HG03558 (cell line): ENCODE measurements at regions not wholly inside any gene's neighbourhood (a gene's known extent, or its start where the extent isn't known, plus 50 kb on each side); places are given as distances from the start of the nearest gene placed in this dataset.

ENCODE experiments used
- ATAC-seq: cut with Tn5 transposase; IDR thresholded peaks from one replicate; pipeline ENCODE4 v1.9.1; 2021; ENCODE audit warnings: moderate number of reproducible peaks; ENCODE audit not compliant: unreplicated experiment; ENCODE audit errors: extremely low read depth

DNA sequence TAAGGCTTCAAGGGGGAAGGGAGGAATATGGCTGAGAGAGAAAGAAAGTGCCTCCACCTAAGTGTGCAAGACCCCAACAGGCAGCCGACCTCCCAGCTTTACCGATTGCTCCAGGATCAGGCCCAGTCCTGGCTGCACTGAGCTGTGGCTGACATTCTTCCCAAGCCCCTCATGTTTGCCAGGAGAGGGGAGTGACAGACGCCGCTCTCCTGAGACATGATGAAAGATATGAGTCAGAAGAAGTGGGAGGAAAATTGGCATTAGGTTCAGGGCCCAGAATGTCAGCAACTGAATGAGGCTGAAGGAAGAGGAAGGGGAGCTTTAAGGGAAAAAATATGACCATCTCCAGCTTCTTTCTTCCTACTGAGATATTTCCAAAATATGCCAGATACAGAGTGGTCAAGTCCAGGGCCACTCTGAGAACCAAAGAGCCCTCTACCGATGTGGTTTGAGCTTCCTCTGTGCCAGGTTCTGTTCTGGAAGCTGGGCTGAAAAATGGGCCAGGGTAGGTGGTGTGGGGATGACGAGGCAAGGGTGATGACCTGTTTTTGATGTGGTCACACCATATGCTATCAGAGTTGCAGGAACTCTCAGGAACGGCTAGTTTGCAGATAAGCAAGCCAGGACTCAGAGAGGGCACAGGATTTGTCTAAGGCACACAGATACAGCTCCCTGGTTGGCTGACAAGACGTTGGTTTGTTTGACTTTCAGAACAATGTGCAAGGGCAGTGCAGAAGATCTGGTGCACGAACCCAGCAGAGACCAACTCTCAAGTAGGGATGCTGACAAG is 176.7 kb downstream of the SOX9 start:
- no peak for ATAC-seq

DNA sequence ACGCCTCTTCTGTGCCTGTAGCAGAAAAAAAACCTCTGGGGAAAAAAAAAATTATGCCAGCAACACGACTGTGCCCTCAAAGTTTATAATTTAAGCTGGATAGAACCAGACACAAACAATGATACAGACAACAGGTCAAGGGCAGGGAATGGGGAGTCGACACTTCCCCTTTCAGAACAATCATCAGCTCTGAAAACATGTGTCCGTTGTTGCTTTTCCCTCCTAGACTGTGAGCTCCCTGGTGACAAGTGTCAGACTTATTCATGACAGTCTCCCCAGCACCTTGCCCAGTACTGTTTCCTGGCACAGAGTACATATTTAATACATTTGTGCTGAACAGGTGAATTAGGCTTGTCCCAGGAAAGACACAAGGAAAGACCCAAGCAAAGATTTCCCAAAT is 178.3 kb downstream of the SOX9 start:
- no peak for ATAC-seq

DNA sequence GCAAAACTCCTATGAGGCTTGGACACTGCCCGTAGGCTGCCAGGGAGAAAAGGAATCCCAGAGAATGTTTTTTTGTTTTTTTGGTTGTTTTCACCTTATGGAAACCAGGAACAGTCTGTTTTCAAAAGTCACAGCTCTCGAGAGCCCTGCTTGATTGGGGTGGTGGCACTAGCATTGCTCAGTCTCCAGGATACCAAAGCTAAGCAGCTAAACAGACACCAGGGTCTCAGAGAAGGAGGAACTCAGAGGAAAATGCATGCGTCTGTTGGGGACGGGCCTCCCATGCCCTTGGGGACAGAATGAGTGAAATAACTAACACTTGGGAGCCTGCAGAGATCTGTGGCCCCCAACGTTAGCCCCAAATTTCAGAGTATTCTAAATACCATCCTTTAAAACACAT is 178.8 kb downstream of the SOX9 start:
- no peak for ATAC-seq

DNA sequence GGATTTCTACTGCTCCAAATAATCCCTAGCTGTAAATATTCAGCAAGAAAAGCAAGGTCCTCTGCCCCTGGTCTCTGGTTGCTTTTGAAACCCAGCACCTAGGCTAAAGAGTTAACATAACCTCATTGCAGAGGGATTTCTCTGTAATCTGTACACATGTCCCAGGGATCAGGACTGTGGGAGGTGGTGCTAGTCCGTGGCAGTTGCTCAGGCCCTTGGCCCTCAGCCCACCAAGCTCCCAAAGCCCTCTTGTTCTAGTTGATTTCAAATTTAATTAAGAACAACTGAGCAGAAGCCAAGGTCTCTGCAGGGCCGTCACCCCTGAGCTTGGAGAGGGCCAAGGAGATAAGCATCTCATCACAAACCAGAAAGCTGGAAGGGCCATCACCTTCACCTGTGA is 181.1 kb downstream of the SOX9 start:
- no peak for ATAC-seq

DNA sequence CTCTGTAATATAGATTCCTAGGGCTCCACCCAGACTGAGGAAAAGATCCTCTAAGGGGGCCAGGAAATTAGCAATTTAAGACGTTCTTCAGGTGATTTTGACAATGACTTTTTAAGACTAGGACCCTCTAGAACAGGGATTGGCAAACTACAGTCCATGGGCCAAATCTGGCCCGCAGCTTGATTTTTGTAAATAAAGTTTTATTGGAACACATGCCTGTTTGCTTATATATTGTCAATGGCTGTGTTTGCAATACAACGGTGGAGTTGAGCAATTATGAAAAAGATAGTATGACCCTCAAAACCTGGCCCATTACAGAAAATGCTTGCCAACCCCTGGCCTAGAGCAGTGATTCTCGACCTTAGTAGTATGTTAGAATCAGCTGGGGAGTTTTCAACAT is 181.9 kb downstream of the SOX9 start:
- ATAC-seq = no peak

DNA sequence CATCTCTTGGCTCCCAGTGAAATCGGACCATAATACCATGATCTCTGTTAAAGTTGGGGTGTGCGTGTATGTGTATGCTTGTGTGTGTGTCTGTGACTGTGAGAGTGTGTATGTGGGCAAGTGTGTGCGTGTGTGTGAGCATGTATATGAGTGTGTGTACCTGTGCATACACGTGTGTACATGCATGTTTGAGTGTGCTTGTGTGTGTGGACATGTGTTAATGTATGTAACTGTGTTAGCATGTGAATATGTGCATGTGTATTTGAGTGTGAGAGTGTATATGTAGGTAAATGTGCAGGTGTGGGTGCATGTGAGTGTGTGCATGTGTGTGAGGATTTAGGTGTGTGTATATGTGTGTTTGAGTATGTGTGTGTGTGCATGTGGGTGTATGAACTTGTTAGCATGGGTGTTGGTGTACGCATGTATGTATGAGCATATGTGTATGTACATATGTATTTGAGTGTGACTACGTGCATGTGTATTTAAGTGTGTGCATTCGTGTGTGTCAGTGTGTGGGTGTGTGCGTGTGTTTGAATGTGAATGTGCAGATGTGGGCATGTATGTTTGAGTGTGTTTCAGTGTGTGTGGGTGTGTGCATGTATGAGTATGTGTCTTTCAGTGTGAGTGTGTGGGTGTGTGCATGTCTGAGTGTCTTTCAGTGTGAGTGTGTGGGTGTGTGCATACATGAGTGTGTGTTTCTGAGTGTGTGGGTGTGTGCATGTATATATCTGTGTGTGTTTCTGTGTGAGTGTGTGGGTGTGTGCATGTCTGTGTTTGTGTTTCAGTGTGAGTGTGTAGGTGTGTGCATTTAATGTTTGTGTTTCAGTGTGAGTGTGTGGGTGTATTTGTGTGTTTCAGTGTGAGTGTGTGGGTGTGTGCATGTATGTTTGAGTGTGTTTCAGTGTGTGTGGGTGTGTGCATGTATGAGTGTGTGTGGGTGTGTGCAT is 183.2 kb downstream of the SOX9 start:
- ATAC-seq = no peak

DNA sequence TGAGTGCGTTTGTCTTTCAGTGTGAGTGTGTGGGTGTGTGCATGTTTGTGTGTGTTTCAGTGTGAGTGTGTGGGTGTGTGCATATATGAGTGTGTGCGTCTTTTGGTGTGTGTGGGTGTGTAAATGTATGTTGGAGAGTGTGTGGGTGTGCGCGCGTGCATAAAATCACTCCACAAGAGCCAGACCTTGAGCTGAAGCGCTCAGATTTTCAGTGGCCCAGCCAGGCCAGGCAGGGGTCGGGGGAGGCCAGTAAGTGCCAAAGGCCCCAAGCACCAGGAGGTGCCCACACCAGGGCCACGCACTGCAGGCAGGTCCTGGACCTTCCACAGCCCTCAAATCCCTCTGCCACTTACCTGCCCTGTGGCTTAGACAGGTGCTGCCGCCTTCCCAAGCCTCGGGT is 184.0 kb downstream of the SOX9 start:
- no peak for ATAC-seq

DNA sequence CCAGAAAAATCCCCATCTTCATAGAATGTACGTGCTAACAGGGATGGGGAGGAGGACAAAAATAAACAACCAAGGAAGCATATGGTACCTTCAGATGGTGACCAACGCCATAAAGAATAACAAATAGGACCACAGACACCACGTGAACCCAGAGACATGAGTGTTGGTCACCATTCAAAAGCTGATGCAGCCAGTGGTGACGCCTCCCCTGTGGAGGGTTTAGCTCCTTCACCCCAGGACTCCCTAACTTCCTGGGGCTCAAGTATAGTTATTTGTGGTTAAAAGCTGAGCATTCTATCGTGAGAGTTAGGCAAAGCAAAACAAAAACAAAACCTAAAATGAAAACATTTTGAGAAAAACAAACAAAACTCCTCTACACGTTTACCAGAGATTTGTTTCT is 184.7 kb downstream of the SOX9 start:
- no peak for ATAC-seq

DNA sequence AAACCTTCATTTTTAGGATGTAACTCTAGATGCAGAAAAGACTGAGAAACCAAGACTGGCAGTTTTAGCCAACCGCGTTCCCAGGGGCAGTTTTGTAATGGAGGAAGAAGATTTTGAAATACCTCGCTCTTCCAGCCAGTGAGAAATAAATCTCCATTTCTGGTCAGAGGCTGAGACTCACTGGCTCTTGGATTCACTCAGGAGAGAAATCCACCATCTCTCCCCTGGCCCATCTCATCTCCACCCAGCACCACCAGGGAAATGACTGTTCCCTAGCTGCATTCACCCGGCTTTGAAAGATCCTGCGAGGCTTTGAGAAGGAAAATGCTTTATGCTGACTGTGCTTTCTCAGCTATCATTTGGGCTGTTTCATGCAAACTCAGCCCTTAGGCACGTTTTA is 185.2 kb downstream of the SOX9 start:
- no peak for ATAC-seq

DNA sequence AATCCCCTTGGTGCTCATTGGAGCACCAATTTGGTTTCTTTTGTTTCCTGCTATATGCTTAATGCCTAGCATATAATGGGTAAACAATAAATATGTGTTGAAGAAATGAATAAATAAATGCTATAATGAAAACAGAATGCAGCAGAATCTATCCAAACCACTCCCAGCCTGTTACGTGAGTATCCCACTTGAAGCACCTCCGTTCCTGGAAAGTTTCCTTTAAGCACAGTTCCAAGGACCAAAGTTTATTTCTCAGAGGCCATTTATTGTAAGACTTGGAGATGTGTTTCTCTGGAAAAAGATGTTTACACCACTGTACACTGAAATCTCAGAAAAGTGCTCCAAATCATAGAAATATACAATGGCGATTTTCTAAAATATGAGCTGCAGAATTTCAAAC is 187.0 kb downstream of the SOX9 start:
- no peak for ATAC-seq

DNA sequence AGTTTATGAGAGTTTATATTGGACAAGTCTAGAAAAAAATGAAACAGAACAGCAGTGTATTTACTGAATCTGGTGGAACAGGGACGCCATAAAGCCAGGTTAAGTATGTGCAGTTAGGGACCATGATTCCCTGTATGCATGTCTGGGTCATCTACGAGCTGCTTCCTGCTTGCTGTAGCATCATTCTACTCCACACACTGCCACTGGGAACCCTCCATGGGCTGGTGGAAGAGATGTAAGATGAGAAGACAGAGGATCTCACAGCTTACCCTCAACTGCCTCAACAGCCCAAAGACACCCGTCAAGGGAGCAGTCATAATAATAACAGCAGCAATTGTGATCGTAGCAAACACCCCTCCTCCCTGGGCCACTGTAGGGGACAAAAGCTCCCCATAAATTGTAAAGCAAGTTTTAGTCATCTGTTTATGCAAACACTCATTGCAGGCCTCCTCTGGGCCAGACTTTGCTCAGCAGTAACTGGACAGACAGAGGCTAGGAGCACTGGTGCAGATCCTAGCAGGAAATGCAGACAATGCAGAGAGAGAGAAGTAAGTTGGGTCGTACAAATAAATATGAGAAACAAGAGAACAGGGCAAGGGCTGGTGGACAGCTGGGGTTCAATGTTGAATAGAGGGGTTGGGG is 188.0 kb downstream of the SOX9 start:
- ATAC-seq = no peak

DNA sequence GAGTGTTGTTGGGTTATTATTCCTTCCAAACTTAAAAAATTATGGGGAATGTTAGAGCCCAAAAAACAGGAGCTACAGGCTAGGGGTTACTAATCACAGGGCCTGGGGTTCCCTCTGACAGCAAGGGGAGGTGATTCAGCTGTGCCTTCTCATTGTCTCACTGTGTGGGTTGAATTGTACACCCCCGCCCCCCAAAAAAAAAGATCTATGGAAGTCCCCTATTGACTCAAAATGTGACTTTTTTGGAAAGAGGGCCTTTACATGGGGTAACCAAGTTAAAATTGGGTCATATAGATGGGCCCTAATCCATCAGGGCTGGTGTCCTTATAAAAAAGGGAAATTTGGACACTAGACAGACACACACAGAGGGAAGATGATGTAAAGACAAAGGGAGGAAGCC is 190.2 kb downstream of the SOX9 start:
- no peak for ATAC-seq

DNA sequence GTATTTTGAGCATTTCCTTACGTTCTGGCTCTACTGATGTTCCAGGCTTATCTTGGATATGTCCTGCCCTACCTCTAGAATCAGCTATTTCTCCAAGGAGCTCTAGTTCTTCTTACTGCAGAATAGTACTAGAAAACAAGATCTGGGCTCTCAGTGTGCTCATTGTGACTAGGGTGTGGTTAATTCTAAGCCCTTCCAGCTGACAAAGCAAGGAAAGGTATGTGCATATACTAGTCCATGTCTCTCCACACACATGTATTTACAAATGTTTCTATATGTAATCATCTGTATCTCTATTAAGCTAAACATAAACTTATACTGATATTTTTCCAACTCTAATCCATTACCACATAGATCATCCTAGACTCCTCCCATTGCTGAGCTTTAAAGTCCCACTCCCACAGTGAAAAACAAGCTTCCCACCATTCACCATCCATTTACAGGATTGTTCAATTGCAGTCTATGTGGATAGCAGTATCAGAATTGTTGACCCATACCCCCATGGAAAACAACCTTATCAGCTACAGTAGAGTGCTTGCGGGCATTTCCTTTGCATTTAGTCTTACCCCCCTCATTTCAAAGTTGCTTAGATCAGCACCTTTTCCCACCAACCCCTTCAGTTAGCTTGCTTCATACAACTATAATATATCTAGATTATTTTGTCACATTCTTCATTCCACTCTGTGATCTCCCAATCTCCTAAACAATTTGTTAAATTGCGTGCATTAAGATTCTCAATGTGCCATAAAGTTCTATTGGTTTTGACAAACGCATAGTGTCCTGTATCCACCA is 194.5 kb downstream of the SOX9 start:
- no peak for ATAC-seq

DNA sequence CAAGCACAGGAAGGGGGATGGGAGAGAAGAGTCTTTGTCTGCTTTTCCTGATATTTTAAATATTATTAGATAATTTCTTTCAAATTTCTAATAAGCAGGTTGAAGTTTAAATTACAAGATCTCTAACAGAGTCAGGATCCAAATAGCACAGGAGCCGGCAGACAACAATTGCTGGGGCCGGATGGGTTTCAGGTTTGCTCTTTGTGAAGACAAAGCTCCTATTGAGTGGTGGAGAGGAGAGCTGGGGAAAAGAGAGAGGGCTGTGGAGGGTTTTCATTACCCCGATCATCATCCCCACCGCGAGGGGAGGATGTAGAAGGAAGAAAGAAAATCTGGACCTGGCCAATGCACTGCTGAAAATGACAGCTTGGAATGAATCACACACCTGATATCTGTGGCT is 197.3 kb downstream of the SOX9 start:
- no peak for ATAC-seq

DNA sequence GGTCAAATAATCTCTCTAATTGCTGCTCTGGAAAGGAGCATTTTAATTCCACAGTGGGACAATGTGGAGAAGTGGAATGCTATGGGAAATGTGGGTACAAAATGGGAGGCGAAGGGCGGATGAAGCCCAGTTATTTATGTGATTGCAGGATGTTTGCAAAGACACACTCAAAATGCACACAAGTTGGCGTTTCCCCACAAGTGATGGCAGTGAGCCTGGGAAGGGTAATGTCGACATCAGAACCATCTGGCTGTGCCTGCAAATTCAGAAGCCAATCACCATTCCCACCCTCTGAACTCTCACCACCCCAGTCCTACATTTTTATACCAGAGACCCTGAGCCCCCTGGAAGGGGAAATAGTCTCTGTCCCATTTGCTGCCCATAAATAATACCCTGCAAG is 201.1 kb downstream of the SOX9 start:
- no peak for ATAC-seq

DNA sequence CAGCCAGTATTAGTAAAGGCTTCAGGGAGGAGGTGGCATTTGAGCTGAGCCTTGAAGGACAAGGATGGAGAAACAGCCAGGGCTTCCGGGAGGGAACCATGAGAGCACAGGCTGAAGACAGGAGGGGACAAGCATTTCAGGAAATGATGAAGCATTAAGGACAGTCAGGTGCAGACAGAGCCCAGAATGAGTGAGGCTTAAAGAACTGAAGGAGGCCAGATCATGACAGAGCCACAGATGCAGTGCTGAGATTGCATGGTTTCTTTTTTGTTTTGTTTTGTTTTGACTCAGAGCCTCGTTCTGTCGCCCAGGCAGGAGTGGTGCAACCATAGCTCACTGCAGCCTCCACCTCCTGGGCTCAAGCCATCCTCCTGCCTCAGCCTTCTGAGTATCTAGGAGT is 211.5 kb downstream of the SOX9 start:
- ATAC-seq = peak; percentile 88

DNA sequence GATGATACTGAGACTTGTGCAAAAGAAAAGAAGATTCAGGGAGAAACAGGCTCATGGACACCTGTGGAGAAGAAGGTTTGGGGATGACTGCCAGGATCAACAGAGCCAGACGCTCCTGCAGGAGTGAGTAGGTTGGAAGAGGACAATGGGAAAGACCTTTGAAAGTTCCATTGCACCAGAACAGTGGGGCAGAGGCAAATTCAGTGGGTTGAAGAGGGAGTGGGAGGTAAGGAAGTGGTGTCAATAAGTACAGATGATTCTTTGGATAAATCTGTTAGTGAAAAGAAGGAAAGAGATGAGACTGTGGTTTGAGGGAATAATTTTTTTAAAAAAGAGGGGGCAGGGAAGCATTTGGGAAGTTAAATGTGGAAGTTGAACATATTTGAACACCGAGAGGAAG is 212.8 kb downstream of the SOX9 start:
- no peak for ATAC-seq

DNA sequence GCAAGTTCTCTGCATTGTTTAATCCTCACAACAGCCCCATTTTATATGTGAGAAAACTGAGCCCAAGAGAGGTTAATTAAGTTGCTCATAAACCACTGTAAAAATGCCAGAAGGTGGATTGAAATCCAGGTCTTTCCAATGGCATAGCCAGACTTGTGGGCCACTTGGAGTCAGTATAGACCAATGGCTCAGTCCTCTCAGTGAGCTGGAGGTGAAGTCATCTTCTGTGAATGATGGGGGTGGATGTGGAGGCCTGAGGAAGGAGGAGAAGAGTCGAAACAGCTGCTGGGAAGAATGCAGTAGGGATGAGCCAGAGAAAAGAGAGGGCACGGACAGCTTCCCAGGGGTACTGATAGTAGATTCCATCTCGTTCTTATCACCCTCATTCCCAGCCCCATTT is 213.4 kb downstream of the SOX9 start:
- ATAC-seq = no peak

DNA sequence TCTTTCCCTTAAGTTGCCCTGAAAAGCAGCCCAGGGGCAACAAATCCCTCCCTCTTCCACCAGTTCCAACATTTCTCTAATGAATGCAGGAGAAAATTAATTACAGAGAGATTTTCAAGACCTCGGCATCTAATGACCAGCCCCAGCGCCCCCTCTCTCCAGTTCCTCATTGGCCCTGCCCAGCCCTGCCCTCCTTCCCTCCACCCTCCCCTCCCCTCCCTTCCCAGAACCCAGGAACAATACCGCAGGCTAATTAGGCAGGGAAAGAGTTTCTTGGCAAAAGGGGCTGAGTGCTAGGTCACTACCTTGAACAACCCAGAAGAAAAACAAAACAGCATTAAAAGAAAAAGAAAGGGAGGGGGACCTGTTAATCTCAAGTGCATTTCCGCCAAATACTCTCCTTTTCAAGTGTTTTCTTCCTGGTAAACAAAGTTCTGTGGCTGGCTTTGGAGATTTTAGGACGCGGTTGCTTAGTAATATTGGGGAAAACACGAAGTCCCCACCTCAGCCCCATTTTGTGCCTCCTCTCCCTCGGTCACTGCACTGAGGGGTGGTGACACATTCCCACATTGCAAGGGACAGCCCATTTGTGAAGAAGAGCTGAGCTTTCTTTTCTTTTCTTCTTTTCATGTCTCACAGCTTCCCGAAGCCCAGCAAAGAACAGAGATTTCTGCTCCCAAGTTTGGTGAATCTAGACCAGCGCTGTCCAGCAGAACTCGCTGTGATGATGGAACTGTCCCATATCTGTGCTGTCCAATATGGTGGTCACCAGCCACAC is 215.4 kb downstream of the SOX9 start:
- ATAC-seq = no peak

DNA sequence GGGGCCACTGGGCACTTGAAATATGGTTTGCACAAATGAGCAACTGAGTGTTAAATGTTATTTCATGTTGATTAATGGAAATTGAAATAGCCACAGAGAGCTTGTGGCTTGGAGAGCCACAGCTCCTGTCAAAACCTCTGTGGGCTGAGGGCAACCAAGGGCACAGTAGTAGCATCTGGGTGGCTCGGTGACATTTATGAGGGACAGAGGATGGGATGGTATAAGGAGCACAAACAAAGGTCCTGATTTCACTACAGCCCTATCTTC is 215.9 kb downstream of the SOX9 start:
- ATAC-seq = no peak
